Mesodermal cell (in vitro differentiated cells): ENCODE measurements at regions not wholly inside any gene's neighbourhood (a gene's known extent, or its start where the extent isn't known, plus 50 kb on each side); places are given as distances from the start of the nearest gene placed in this dataset.
"Not testable (repeated sequence)": the region's sequence is repeated elsewhere in the genome, so short reads cannot be mapped to it uniquely, and the experiment has no call there.

Experiments
- H3K27ac ChIP-seq: 2 replicates; pipeline ENCODE4 v1.7.0; 2013; ENCODE audit warnings: mild to moderate bottlenecking, low read depth, low read length, moderate library complexity; ENCODE audit not compliant: severe bottlenecking
- H3K36me3 ChIP-seq: 2 replicates; pipeline ENCODE4 v1.7.1; 2013; ENCODE audit warnings: mild to moderate bottlenecking, low read length, moderate library complexity; ENCODE audit not compliant: control insufficient read depth, insufficient read depth
- H3K4me1 ChIP-seq: one replicate; pipeline ENCODE4 v1.7.1; 2013; ENCODE audit warnings: mild to moderate bottlenecking, low read length; ENCODE audit not compliant: insufficient read depth, control insufficient read depth, poor library complexity, severe bottlenecking
- H3K4me3 ChIP-seq: 2 replicates; pipeline ENCODE4 v1.7.0; 2013; ENCODE audit warnings: low read length, control low read depth, mild to moderate bottlenecking; ENCODE audit not compliant: insufficient read depth, poor library complexity, severe bottlenecking; ENCODE audit errors: extremely low read depth
- H3K9me3 ChIP-seq: 2 replicates; pipeline ENCODE4 v1.7.1; 2013; ENCODE audit warnings: mild to moderate bottlenecking, low read length, moderate library complexity; ENCODE audit not compliant: control insufficient read depth
- WGBS, 2 experiments: methylation state at CpG; one replicate each; pipeline ENCODE4 v1.1.5; 2013; ENCODE audit warnings: missing lambda C conversion rate in 2 of 2; ENCODE audit not compliant: insufficient coverage in 2 of 2; 5-methylcytosine and 5-hydroxymethylcytosine counted together

DNA sequence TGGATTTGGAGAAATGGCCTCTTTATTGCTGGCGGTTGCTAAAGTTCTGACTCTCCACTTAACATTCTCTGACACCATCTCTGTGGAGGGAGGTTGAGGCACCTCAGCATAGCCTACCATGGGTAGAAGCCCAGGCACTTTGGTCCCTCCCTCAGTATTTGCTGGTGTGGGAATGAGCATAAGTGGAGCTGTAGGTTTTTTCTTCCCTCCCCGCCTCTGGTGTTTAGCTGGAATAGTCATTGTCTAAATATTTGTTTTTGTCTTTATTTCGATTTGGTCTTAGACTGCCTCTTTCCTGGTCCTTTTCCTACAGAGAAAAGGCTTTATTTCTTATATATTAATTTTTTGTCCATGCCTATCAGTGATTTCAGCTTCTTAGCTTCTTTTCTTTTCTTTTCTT lies 203.4 kb upstream of the AGR3 start:
- H3K27ac ChIP-seq, result no peak overlapping the region
- no peaks in the 10 kb centered on the region for H3K9me3 ChIP-seq
- no peaks in the 10 kb centered on the region for H3K36me3 ChIP-seq
- H3K4me1 ChIP-seq, result no peaks in the 10 kb centered on the region
- no peak overlapping the region for H3K4me3 ChIP-seq
- no CpG with 5 or more reads among the region's 3 CpGs for WGBS, 2 experiments

DNA sequence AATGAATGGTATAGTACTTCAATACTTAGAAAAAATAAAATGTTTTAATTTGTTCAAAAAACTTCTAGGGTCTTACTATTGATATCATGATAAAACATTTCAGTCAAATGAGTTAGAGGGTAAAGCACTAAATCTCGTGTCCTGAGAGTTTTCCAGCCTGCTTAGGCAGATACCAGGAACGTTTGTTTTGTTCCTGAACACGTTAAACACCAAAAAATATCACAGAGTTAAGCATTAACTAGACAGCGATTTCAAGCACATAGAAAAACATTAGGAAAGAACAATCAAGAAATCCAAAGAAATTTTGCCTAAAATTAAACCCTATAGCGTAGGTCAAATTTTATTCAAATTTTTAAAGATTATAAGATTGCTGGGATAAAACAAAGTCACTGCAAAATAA lies 204.6 kb upstream of the AGR3 start:
- Histone ChIP-seq H3K4me3 (no peak overlapping the region), H3K9me3 (no peaks in the 10 kb centered on the region), H3K27ac (no peak overlapping the region), H3K36me3 (no peaks in the 10 kb centered on the region), H3K4me1 (no peaks in the 10 kb centered on the region)
- 93% methylated on average over 2 of the region's 5 CpGs for WGBS, 2 experiments

DNA sequence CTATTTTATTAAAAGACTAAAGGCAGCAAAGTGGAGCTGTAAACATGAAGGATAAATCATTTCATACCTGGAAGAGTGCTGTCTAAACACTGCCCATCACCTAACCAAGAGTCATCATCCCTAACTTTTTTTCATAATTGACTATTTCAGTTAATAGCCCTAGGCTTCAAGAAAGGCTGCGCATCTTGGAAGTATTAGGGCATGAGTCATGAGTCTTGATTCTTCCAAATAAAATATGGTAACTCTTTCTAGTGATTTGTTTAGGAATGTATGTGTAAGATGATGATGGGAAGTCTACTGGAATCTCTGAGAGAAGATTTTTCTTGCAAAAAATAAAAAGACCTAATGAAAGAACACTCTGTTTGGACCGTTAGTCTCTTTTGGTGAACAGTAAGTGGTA lies 207.7 kb upstream of the AHR start:
- 90% methylated on average over 2 of the region's 2 CpGs; no CpG with 5 or more reads in 1 of the 2 experiments for WGBS, 2 experiments
- no peak overlapping the region for H3K4me3 ChIP-seq
- H3K4me1 ChIP-seq, result no peaks in the 10 kb centered on the region
- no peak overlapping the region for H3K27ac ChIP-seq
- H3K36me3 ChIP-seq, result no peaks in the 10 kb centered on the region
- H3K9me3 ChIP-seq, result no peaks in the 10 kb centered on the region

DNA sequence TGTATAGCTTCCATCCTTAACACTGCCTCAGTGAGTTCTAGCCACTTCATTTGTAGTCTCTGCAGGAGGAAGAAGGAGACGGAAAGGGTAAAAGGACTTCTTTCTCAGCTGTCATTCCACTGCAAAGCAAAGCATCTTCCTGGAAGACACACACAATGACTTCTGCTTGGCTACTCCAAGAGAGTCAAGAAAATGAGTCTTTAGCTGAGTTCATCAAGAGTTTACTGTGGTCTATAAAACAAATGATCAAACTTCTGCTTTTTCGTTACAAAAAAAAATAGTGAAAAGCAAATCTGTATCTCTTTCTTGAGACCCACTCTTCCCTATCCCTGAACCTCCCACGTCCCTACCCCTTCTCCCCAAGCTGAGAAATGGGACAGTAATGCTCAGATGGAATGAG lies 205.0 kb upstream of the AHR start:
- no peaks in the 10 kb centered on the region for H3K9me3 ChIP-seq
- H3K36me3 ChIP-seq, result no peaks in the 10 kb centered on the region
- no peak overlapping the region for H3K4me3 ChIP-seq
- WGBS, 2 experiments, result 100% methylated on average over 1 of the region's 3 CpGs; no CpG with 5 or more reads in 1 of the 2 experiments
- H3K4me1 ChIP-seq, result no peaks in the 10 kb centered on the region
- no peak overlapping the region for H3K27ac ChIP-seq

DNA sequence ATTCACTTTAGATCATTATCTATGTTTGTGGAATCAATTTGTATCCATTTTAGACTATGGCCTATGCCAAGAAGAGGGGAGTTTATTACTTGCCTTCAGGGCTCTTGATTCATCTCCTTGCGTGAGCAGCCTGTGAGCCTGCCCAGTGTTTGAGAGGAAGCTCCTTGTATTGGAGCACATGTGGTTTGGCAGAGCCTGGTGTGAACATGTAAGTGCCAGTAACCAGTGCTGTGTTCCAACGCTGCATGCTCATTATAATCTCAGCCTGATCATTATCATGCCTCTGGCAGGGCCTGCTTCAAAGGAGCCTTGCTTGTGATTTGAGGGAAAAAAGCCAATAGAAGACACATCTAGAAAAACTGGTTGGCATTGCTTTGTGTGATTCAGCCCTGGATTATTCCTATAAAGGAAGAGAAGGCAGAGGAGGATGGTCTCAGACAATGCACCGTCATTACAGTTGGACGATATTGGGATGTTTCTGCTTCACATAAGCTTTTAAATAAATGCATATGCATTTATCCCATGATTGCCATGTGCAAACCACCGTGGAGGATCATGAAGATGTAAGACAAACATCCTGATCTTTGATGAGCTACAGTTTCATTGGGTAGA lies 203.4 kb upstream of the AHR start:
- no peaks in the 10 kb centered on the region for H3K36me3 ChIP-seq
- WGBS, 2 experiments, result 93 to 96% methylated on average over 3 of the region's 5 CpGs
- no peak overlapping the region for H3K4me3 ChIP-seq
- H3K27ac ChIP-seq, result no peak overlapping the region
- no peaks in the 10 kb centered on the region for H3K4me1 ChIP-seq
- H3K9me3 ChIP-seq, result no peaks in the 10 kb centered on the region

DNA sequence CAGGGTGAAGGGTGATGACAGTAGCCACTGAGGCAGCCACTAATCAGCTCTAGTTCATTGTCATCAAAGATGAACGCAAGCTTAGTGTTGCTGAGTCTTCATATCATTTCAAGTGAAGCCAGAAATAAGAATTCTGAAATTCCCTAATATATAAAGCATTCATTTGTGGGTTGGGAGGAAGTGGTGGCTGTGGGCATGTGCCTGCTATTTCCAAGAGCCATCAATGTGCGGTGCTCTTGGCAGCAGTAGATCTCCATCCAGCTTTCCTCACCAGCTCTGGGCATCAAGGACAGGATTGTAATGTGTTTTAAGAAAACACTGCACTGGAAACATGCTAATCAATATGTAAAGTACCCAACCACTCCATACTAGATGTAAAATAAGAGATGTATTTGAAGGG lies 202.5 kb upstream of the AHR start:
- H3K4me1 ChIP-seq, result no peaks in the 10 kb centered on the region
- no peak overlapping the region for H3K27ac ChIP-seq
- H3K36me3 ChIP-seq, result no peaks in the 10 kb centered on the region
- WGBS, 2 experiments, result no CpG with 5 or more reads among the region's 2 CpGs
- no peak overlapping the region for H3K4me3 ChIP-seq
- no peaks in the 10 kb centered on the region for H3K9me3 ChIP-seq

DNA sequence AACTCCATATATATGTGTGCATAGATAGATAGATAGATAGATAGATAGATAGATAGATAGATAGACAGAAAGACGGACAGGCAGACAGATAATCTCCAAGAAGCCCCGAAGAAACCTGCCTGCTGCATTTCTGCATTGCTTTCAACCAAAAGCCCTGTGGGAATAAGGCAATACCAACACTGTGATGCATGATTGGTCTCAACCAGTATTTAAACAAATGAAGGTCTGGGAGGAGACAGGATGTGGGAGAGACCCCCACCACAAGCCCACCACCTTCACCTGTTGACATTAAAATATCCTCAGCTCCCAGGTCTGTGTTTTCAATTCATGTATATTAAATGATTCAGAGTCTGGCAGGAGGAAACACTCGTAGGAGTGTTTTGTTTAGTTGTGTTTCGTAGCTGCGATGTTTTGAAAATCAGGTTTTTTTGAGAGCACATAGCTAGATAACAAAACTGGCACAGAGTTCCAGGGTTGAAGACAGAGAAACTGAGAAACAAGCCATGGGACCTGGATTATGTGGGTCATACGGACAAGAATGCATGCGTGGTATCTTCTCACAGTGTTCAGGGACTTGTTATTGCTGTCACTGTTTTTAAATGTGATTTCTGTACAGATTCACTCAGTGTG lies 200.7 kb upstream of the AHR start:
- no peak overlapping the region for H3K4me3 ChIP-seq
- no peak overlapping the region for H3K27ac ChIP-seq
- H3K9me3 ChIP-seq, result peaks cover 10% of the 10 kb centered on the region
- H3K4me1 ChIP-seq, result no peaks in the 10 kb centered on the region
- WGBS, 2 experiments, result 95 to 98% methylated on average over 5 to 6 of the region's 7 CpGs
- H3K36me3 ChIP-seq, result no peaks in the 10 kb centered on the region

DNA sequence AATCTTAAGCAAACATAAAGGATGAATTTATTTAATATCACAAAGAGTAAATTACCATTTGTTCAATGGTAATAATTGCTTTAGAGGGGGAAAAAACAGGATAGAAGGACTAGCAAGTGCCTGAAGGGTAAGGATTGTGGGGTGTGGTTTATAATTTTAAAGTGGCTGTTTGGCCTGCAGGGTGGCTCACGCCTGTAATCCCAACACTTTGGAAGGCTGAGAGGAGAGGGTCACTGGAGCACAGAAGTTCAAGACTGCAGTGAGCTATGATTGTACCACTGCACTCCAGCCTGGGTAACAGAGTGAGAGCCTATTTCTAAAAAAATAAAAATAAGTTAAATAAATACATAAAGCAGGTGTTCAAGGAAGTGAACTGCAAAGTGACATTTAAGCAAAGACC lies 199.9 kb upstream of the AHR start:
- 57 to 86% methylated on average over 1 of the region's 1 CpG for WGBS, 2 experiments
- H3K36me3 ChIP-seq, result no peaks in the 10 kb centered on the region
- no peak overlapping the region for H3K4me3 ChIP-seq
- no peaks in the 10 kb centered on the region for H3K4me1 ChIP-seq
- peaks cover 10% of the 10 kb centered on the region for H3K9me3 ChIP-seq
- no peak overlapping the region for H3K27ac ChIP-seq

DNA sequence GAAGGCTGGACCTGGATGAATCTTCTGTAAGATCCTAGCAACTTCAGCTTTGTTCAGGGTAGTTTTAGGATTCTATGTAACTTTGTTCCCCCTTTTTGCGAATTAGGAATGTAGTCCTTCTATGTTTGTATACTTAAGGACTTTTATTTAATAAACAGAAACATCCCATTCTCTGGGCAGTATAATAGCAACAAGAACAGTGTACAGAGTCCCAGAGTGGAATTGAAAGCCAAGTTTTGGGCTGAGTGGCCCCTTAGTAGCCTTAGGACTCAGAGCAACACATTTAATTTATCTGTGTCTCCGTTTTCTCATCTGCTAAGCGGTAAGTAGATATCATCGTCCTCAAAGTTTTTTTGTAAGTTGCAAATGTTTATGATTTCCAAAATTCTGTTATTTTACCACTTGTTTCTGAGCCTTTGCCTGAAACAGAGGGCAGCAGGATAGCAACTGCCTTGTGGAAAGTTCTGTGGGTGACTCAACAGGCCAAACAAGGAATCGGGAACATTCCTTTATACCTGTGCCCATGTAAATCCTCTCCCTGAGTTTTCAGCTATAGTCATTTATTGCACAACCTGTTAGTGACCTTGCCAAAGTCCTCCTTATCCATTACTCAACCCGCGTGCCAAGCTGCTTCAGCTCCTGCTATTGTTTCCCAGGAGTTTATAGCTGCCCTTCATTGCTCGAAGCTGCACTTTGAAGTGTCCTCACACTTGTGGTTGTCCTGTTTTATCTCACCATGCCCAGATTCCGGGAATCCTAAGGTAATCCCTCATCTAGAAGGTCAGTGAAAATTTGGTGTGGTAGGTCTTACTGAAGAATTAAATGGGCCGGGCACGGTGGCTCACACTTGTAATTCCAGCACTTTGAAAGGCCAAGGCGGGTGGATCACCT lies 199.1 kb upstream of the AHR start:
- 84 to 90% methylated on average over 8 to 10 of the region's 12 CpGs for WGBS, 2 experiments
- no peaks in the 10 kb centered on the region for H3K4me1 ChIP-seq
- H3K27ac ChIP-seq, result no peak overlapping the region
- H3K4me3 ChIP-seq, result no peak overlapping the region
- no peaks in the 10 kb centered on the region for H3K36me3 ChIP-seq
- peaks cover 10% of the 10 kb centered on the region for H3K9me3 ChIP-seq

DNA sequence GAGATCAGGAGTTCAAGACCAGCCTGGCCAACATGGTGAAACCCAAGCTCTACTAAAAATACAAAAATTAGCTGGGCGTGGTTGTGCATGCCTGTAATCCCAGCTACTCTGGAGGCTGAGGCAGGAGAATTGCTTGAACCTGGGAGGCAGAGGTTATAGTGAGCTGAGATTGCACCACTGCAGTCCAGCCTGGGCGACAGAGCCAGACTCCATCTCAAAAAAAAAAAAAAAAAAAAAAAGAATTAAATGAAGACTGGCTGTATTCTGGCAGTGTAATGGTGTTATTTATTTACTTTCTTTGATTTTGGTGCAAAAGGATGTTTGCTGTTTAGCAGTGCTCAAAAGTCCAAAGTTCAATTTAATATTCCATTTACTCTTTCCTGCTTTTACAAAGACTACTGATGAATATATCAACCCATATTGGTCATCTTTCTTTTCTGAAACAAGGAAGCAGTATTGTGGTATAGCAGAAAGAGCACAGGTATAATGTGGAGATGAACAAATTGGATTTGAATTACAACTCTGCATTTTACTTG lies 198.4 kb upstream of the AHR start:
- WGBS, 2 experiments, result 80 to 100% methylated on average over 1 of the region's 2 CpGs
- not testable (repeated sequence) for H3K9me3 ChIP-seq, H3K27ac ChIP-seq

More for the DNA sequence above, 198.4 kb upstream of the AHR start:
- not testable (repeated sequence) for H3K4me3 ChIP-seq, H3K4me1 ChIP-seq, H3K36me3 ChIP-seq
